Endothelial cell of umbilical vein (primary cell): ENCODE measurements at regions not wholly inside any gene's neighbourhood (a gene's known extent, or its start where the extent isn't known, plus 50 kb on each side); places are given as distances from the start of the nearest gene placed in this dataset.

Experiments used
- BruUV-seq: library from RNA; stranded (reverse); fragments of 400-500 nt; replicated peaks from 2 replicates; lab custom pipeline; 2021; lab: Mats Ljungman, UMichigan
- CTCF ChIA-PET: fragments of 300-600, 350-600 bp; sonication (Branson Sonifier 250); formaldehyde crosslinking; loops from one replicate; lab custom pipeline; 2021; ENCODE audit warnings: antibody characterized with exemption, inconsistent platforms; lab: Charles Lee
- POLR2A ChIA-PET: fragments of 300-600, 350-600 bp; sonication (Branson Sonifier 250); formaldehyde crosslinking; loops from one replicate; lab custom pipeline; 2021; ENCODE audit warnings: antibody characterized with exemption, inconsistent platforms; lab: Charles Lee
- DNase-seq: peaks from one replicate; pipeline ENCODE4 v3.0.0-alpha.2; 2011; ENCODE audit warnings: low read depth, low spot score
- FAIRE-seq: peaks from 2 replicates; lab custom pipeline; 2011; peaks lifted over from hg19 to GRCh38; lab: Jason Lieb, UNC
- H2AFZ ChIP-seq: 2 replicates; pipeline ENCODE4 v1.6.0; 2012; ENCODE audit warnings: low read depth, low read length, control low read depth, inconsistent platforms
- H3K27ac ChIP-seq: 2 replicates; pipeline ENCODE4 v1.5.1; 2011; ENCODE audit warnings: low read depth, mild to moderate bottlenecking, control low read depth, low read length, moderate library complexity; ENCODE audit not compliant: insufficient read depth
- H3K27me3 ChIP-seq, 2 experiments: 2 replicates each; pipeline versions ENCODE4 v1.6.0 to v1.6.1; 2011; ENCODE audit warnings: low read length in 2 of 2, mixed read lengths in 1 of 2; ENCODE audit not compliant: control insufficient read depth in 2 of 2, insufficient read depth in 2 of 2
- H3K36me3 ChIP-seq, 2 experiments: 2 replicates in 1 of 2; 3 replicates in 1 of 2; pipeline ENCODE4 v1.5.1; 2011; ENCODE audit warnings: low read length in 2 of 2, mild to moderate bottlenecking in 1 of 2, moderate library complexity in 1 of 2; ENCODE audit not compliant: control insufficient read depth in 2 of 2, insufficient read depth in 2 of 2; ENCODE audit errors: extremely low read depth in 1 of 2
- H3K4me1 ChIP-seq: 3 replicates; pipeline ENCODE4 v1.5.1; 2011; ENCODE audit warnings: mild to moderate bottlenecking, low read length; ENCODE audit not compliant: control insufficient read depth, insufficient read depth; ENCODE audit errors: extremely low read depth
- H3K4me2 ChIP-seq: 2 replicates; pipeline ENCODE4 v1.6.1; 2011; ENCODE audit warnings: low read length, control low read depth, mixed read lengths; ENCODE audit not compliant: insufficient read depth
- H3K4me3 ChIP-seq, 3 experiments: fragments of 200-600 bp in 1 of 3; sonication (generic), shearing (Covaris generic) in 1 of 3; replicated peaks in 1 of 3; 2 replicates each; pipeline ENCODE4 v1.5.1; 2011 to 2016; ENCODE audit warnings: control low read depth in 3 of 3, low read length in 3 of 3, mild to moderate bottlenecking in 2 of 3, inconsistent platforms in 1 of 3, low read depth in 1 of 3, moderate library complexity in 1 of 3; ENCODE audit not compliant: insufficient read depth in 1 of 3
- H3K79me2 ChIP-seq: 2 replicates; pipeline ENCODE4 v1.6.0; 2012; ENCODE audit warnings: low read length, inconsistent platforms; ENCODE audit not compliant: control insufficient read depth, insufficient read depth
- H3K9ac ChIP-seq: replicated peaks from 2 replicates; pipeline ENCODE3; 2011; ENCODE audit warnings: low read length, control low read depth; ENCODE audit not compliant: insufficient read depth; ENCODE audit errors: extremely low read depth
- H3K9me1 ChIP-seq: replicated peaks from 3 replicates; pipeline ENCODE4 v1.6.0; 2011; ENCODE audit warnings: mild to moderate bottlenecking, low read length; ENCODE audit not compliant: control insufficient read depth, insufficient read depth; ENCODE audit errors: extremely low read depth
- H3K9me3 ChIP-seq: replicated peaks from 2 replicates; pipeline ENCODE4 v1.5.1; 2012; ENCODE audit warnings: low read length, inconsistent platforms; ENCODE audit not compliant: control insufficient read depth, insufficient read depth
- H4K20me1 ChIP-seq: replicated peaks from 2 replicates; pipeline ENCODE3; 2011; ENCODE audit warnings: mild to moderate bottlenecking, low read length; ENCODE audit not compliant: control insufficient read depth, insufficient read depth; ENCODE audit errors: extremely low read depth
- CTCF ChIP-seq, 2 donors: IDR thresholded peaks; 1 replicate in 1 of 2; 2 replicates in 1 of 2; pipeline ENCODE4 v1.5.1; 2011; ENCODE audit warnings: low read length in 2 of 2, mild to moderate bottlenecking in 2 of 2, moderate library complexity in 2 of 2, control low read depth in 1 of 2, inconsistent platforms in 1 of 2, low read depth in 1 of 2; ENCODE audit not compliant: insufficient read depth in 1 of 2; ENCODE audit errors: extremely low read depth in 1 of 2
- EZH2 ChIP-seq: IDR thresholded peaks from 2 replicates; pipeline ENCODE4 v1.6.1; 2012; ENCODE audit warnings: borderline replicate concordance, low read depth, mild to moderate bottlenecking, moderate library complexity, low read length, inconsistent platforms; ENCODE audit not compliant: severe bottlenecking
- FOS ChIP-seq: IDR thresholded peaks from 2 replicates; pipeline ENCODE4 v1.6.1; 2011; ENCODE audit warnings: mild to moderate bottlenecking, low read length, moderate library complexity, borderline replicate concordance; ENCODE audit not compliant: insufficient read depth
- GATA2 ChIP-seq: IDR thresholded peaks from 2 replicates; pipeline ENCODE4 v1.7.0; 2011; ENCODE audit warnings: low read depth, mild to moderate bottlenecking, moderate library complexity, mixed read lengths, low read length; ENCODE audit not compliant: insufficient read length, insufficient read depth
- JUN ChIP-seq: IDR thresholded peaks from 2 replicates; pipeline ENCODE4 v1.6.1; 2011; ENCODE audit warnings: borderline replicate concordance, low read depth; ENCODE audit not compliant: insufficient read length, insufficient read depth
- MAX ChIP-seq: IDR thresholded peaks from 2 replicates; pipeline ENCODE4 v1.6.1; 2011; ENCODE audit not compliant: insufficient read depth, insufficient read length
- MYC ChIP-seq: IDR thresholded peaks from one replicate; pipeline ENCODE4 v1.6.1; 2011; ENCODE audit warnings: mild to moderate bottlenecking, low read depth, low read length
- POLR2A ChIP-seq: IDR thresholded peaks from 2 replicates; pipeline ENCODE4 v1.6.1; 2012; ENCODE audit warnings: low read depth, mild to moderate bottlenecking, control low read depth, low read length
- POLR2AphosphoS5 ChIP-seq: IDR thresholded peaks from 2 replicates; pipeline ENCODE4 v1.6.1; 2012; ENCODE audit warnings: low read depth, mild to moderate bottlenecking, control low read depth, low read length, moderate library complexity; ENCODE audit not compliant: insufficient read depth
- dilution Hi-C: fragments of 300-500 bp; cut with MboI; formaldehyde crosslinking; loops from one replicate; pipeline ENCODE4 v1.15.0; 2019; ENCODE audit warnings: low sequenced_read_pairs; ENCODE audit not compliant: extremely low pct_ligation_motif_present
- intact Hi-C: fragments of 100-400 bp; cut with micrococcal nuclease; formaldehyde crosslinking; loops from one replicate; pipeline ENCODE4 v1.10.0; 2022

GRCh38 chr5:158172005-158172404 lies 313.1 kb upstream of the CLINT1 start:
- no peak for FAIRE-seq
- BruUV-seq: no TSS peak
- CTCF ChIA-PET: interaction anchor here (1.4 to 9.7 kb wide), 4 partner anchors 17 to 935 kb away, joined by 3 to 266 read pairs (median 76); no protein-coding TSS in a partner anchor

More at GRCh38 chr5:158172005-158172404, 313.1 kb upstream of the CLINT1 start:
- H3K36me3 ChIP-seq: no peaks in the 10 kb centered on the region
- no peaks in the 10 kb centered on the region for H3K79me2 ChIP-seq
- no peaks in the 10 kb centered on the region for H3K9me3 ChIP-seq
- dilution Hi-C loops (no loop called here), intact Hi-C loops (no loop called here)
- no peak overlapping the region for H3K4me2 ChIP-seq
- no peak overlapping the region for H3K27ac ChIP-seq
- no peaks in the 10 kb centered on the region for H4K20me1 ChIP-seq
- H2AFZ ChIP-seq: no peak overlapping the region
- H3K4me1 ChIP-seq: no peaks in the 10 kb centered on the region
- no peaks in the 10 kb centered on the region for H3K27me3 ChIP-seq
- H3K9me1 ChIP-seq: no peaks in the 10 kb centered on the region
- TF ChIP-seq CTCF (IDR thresholded peaks at IDR 0.05; ENCODE audit: extremely low read depth in 1 of 2, insufficient read depth in 1 of 2, low read depth in 1 of 2, low read length in 2 of 2) (no peak), POLR2A (no peak), EZH2 (no peak), FOS (no peak), JUN (no peak), GATA2 (no peak), MAX (no peak), MYC (no peak), POLR2AphosphoS5 (no peak)
- no peak overlapping the region for H3K4me3 ChIP-seq
- DNase-seq: no peak
- no peak overlapping the region for H3K9ac ChIP-seq
- POLR2A ChIA-PET: no interaction called here
